RCC 7860 (cell line): ENCODE measurements at regions not wholly inside any gene's neighbourhood (a gene's known extent, or its start where the extent isn't known, plus 50 kb on each side); places are given as distances from the start of the nearest gene placed in this dataset.
"Not testable (repeated sequence)": the region's sequence is repeated elsewhere in the genome, so short reads cannot be mapped to it uniquely, and the experiment has no call there.

Experiments
- DNase-seq: peaks from one replicate; pipeline ENCODE4 v3.0.0-alpha.2; 2015; ENCODE audit warnings: low spot score
- FAIRE-seq: peaks from 2 replicates; lab custom pipeline; 2012; peaks lifted over from hg19 to GRCh38; lab: Jason Lieb, UNC

DNA sequence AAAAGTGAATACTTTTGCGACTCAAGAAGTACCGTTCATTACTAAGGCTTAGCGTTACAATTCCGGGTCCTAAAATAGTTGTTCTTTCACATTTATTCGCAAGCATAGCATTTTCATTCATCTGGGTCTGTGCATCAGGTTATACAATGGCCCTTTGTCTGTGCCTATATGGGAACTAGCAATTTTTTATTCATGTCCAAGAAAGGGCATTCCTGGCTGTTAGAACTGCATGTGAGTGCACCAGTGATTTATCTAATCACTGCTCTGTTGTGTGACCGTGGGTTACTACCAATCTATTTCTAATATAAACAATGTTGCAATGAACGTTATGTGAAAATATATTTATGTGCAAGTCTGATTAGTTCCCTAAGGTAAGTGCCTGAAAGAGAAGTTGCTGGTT, 63.8 kb downstream of the SPANXA1 start:
- not testable (repeated sequence) for DNase-seq, FAIRE-seq

DNA sequence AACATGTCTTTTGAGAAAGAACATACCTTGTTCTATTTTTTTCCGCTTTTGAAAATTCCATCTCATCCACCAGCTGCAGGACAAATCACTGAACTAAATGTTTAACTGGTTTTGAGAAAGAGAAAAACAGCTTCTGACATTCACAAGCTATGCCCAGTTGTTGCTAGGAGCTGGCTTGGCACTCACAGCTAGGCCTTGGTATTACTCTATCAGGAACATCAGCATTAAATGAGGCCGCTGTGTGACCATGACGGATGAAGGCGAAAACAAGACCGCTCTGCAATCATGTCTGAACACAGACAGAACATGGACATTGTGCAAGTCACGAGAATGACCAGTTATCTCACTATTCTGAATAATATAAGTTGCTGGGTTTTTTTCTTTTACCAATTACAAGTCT, 108.8 kb downstream of the SPANXA1 start:
- not testable (repeated sequence) for FAIRE-seq, DNase-seq

DNA sequence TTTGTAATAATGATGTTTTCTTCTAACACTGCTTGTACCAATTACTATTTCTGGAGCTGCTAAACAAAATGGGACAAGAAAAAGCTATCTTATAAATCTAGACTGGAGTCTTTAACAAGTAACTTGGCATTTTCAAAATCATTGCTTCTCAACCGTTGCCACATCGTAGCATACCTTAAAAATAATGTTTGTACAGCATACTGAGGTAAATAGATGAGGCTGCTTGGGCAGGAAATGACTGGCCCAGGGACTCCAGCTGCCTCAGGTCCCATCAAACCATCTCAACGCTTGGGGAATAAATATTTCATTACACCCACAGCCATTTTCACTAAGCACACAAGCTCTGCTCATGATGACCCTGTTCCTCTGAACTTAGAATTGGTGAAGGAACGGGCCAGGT, 115.1 kb downstream of the SPANXA1 start:
- FAIRE-seq = no peak
- DNase-seq = peak; percentile 6

DNA sequence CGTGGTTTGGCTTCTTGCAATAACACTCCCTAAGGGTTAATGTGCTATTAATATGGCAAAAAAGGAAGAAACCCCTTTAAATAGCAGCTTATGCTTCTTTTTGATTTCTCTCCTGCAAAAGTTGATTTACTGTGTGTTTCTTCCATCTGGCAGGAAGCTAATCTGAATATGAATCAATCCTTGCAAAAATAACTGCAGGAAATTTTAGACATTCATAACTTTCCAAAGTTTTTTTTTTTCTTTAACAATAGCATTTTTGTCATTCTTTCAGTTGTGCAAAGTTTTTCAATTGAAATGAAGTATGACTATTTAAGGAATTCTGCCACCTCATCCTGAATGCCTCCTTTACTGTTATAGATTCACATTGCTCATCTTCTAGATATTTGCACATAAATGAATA, 115.6 kb downstream of the SPANXA1 start:
- no peak for FAIRE-seq
- DNase-seq = peak; percentile 20

DNA sequence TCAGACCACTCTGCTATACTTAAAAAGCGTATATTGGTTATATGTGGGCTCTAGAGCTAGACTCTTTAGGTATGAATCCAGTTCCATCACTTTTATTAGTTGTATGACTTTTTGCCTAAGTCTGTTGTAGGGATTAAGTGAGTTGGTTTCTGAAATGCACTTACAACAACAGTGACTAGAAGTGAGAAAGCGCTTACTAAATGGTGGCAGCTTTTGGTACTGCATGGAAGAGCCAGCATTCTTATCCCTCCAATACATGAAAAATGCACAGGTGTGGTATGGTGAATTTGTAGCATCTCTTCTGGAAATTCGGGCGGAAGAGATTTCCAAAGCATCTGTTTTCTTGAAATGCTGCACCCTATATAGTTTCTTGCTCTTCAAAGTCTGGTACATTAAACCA, 117.1 kb downstream of the SPANXA1 start:
- FAIRE-seq (no peak), DNase-seq (no peak)

DNA sequence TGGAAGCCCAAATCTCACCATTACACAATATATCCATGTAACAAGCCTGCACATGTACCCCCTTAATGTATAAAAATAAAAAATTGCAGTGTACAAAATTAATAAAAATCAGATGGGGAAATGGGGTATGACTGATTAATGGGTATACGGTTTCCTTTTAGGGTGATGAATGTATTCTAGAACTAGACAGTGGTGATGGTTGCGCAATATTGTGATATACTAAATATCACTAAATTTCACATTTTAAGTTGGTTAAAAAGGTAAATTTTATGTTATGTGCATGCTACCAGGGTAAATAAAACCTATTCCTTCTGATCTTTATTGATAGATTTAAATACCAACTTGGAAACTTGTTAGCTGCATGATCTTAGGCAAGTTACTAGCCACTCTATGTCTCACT, 129.4 kb downstream of the SPANXA1 start:
- DNase-seq (no peak), FAIRE-seq (no peak)

DNA sequence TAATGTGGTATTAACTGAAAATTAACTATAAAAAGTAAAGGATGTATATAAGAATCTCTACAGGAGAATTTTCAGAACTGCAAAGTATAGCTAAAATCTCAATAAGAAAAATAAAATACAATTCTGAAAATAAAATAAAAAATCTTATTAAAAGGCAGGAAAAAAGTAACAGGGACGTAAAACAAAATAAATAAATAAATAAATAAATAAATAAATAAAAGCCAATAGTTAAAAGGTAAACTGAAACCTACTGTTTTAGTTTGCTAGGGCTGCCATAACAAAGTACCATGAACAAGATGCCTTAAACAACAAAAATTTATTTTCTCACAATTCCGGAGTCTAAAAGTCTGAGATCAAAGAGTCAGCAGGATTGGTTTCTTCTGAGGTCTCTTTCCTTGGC, 140.6 kb downstream of the SPANXA1 start:
- DNase-seq = no peak
- FAIRE-seq = no peak

DNA sequence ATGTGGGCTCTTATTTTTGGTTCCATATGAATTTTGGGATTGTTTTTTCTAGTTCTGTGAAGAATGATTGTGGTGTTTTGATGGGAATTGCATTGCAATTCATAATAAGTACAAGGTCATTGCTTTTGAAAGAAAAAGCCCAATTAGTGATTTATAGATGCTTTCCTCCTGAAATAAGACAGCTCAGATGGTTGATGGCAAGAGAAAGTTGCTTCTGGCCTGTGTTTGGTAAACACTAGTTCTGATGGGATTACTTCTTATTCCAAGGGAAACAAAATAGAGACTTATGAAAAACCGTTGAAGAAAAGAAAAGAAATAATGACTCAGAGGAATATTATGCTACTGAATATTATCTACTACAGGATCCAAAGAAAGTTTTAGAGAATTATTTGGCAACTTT, 144.9 kb downstream of the SPANXA1 start:
- DNase-seq = no peak

DNA sequence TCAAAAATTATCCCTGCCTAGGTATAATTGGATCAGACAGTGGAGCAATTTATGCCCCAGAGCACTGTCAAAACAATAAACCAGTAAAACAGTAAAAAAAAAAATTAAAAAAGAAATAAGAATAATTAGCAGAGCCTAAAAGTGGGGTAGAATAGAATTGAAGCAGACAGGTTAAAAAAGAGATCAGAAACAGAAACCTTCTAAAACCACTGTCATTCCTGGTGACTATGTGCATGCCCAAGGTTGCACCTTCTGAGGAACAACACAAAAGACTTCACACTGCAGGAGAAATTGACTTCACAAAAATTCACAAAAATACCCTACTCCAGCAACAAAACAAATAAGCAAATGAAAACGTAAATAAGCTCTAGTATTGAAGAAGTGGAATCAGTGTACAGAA, 168.6 kb downstream of the SPANXA1 start:
- no peak for FAIRE-seq
- DNase-seq = no peak

More for the DNA sequence above, 144.9 kb downstream of the SPANXA1 start:
- no peak for FAIRE-seq

DNA sequence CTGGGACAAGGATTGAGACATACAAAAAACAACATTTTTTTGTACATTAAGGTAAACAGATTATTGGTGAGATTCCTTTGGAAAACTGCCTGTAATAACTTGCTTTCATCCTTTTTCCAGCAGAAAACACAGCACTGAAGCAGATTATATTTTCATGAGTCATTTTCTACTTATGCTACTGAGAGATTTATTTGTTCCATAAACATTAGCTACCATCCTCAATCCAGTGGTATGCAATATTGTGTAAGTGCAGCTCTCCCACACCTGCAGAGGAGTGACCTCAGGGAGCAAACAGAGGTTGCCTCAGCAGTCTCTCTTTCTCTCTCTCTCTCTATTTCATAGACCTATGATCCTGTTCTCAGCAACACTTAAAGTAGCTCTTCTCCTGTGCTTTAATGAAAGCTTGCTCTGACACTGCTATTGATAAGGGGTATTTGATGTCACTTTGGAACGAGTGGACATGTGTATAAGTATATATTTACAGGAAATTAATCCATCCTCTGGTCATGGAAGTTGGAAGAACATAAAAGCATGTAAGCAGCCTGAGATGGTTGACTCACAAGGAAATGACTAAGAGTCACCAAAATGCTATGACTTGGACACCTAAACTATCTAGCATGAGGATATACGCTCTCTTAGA, 163.7 kb upstream of the SPANXC start:
- FAIRE-seq (no peak), DNase-seq (peak; percentile 27)

DNA sequence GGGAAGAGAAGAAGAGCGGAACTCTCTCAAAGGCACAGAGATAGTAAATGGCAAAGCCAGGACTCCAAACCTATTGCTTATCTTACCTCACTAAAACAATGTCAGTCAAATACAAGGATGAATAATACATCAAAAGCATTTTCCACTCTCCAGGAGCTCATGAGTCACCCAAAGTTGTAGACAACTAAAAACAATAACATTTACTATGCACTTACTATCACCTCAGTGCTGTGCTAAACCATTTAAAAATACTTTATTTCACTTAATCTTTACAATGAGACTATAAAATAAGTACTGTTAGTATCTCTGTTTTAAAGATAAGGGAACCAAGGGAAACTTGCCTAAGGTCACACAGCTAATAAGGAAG, 163.2 kb upstream of the SPANXC start:
- no peak for DNase-seq
- FAIRE-seq = no peak

DNA sequence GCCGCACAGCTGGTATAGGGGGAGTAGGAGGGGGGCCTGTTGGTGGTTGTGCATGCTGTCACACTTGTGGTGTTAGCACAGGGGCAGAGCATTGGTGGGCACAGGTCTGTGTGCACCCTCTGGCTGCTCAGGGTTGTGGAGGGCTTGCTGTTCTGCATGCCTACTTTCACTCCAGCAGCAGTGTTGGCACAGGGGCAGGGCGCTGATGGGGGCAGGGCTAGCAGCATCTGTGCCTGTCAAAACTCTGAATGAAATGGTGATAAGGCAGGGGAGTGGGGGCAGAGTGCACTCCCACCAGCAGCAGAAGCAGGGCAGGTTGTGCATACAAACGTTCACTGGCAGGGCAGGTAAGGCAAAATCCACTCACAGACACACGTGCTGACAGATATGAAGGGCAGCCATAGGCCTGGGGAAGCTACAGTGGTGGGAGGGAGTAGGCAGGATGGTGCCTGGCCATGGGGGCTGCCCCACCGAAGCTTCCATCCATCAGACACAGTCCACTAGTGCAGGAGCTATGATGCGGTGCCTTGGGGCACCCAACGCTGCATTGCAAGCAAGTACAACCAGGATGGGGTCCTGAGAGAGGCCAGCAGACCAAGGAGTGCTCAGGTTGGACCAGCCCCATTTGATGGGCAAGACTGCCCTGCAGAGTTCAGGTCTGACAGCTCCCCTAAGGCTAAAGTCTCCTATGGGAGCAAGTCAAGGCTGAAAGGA, 160.7 kb upstream of the SPANXC start:
- DNase-seq = no peak
- FAIRE-seq = no peak

DNA sequence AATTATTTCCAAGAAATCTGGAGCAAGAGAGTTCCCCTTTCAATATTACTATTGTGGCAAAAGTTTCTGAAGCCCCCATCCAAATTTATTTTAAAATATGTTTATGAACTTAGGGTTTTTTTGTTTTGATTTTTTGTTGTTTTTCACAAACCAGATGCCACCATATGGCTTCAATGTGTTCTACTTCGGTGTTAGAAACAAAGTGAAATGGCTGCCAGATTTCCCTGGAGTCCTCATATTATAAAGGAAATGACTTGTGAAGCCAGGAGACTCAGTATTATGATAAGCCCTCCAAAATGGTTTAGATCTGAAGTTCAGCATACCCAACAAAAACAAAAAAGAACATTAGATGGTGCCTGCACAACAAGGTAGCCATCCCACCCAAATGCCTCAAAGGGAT, 154.2 kb upstream of the SPANXC start:
- DNase-seq (no peak), FAIRE-seq (no peak)

DNA sequence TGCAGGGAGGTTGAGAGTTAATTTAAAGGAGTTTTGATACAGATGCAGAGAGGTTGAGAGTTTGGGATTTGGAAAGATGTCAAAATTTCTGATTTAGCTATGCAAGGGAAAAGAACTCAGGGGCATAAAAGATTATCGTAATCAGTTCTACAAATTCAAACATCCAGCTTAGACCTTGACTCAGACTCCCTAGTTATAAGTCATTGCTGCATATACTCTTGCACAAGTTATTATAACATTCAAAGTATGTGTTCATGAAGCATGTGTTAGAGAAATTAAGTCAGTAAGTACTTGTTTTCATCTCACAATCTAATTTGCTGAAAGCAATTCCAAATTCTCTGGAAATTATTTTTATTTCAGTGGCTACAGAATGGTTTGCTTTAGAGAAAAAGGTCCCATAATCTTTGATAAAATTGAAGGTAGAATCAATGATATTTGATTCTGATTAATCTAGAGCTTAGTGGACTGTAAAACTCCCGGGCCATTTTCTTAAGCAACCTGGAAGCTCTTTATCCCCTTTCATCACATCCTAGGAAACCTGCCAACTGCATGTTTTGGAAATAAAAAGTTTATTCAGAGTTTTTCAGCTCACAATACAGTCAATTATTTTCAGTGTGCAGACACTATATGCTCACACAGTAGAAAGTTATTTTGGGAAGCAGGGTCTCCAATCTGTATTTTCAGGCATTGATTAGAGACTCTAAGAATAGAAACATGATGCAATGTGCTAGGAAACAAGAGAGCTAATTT, 132.9 kb upstream of the SPANXC start:
- no peak for FAIRE-seq
- no peak for DNase-seq

DNA sequence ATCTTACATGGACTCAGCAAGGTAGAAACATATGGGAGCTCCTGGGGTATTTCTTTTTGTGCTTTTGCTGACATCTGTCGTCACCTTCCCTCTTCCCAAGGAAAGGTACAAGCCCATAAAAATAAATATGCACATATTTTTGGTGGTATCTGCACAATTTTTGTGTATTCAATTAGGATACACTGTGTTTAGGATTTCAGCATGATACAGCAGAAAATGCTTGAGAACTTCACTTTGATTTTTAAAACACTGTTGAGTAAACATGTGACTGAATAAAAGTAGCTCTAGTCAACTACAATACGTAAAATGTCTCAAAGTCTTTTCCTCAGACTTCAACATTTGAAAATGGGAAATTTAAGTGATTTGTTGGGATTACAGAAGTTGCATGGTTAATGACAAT, 99.4 kb upstream of the SPANXC start:
- FAIRE-seq (no peak), DNase-seq (no peak)

DNA sequence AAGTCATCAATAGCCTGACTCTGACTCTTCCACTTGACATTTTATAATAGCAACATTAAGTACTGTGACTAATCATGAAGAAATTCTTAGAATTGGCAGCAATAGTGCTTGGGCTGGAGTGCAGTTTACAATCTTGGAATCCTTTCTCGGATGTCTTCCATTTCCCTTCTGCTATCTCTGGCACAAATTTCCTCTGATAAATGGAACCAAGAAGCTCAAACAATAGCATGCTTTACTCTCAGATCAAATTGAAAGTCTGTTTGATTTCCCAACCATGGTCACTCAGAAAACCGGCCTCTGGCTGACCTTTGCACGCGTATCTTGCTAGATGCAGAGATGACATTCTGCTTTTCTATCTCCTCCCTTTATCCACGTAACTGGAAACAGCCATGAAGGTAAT, 99.0 kb upstream of the SPANXC start:
- FAIRE-seq (no peak), DNase-seq (no peak)

DNA sequence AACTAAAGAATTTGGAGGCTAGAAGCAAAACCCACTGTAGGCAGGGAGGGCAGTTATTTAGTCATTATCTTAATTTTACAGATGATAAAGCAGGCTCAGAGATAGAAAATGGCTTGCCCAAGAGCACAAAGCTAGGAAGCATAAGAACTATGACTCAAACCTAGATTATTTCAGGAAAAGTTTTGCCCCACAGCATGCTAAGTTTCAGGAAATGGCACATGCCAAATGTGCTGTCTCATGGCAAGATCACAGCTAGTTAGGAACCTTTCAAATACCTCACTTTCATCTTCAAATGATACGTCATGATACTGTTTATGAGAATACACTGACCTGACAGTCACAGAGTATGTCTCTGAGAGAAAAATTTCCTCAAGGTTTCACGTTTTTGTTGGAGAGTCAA, 78.5 kb upstream of the SPANXC start:
- DNase-seq (no peak), FAIRE-seq (no peak)

DNA sequence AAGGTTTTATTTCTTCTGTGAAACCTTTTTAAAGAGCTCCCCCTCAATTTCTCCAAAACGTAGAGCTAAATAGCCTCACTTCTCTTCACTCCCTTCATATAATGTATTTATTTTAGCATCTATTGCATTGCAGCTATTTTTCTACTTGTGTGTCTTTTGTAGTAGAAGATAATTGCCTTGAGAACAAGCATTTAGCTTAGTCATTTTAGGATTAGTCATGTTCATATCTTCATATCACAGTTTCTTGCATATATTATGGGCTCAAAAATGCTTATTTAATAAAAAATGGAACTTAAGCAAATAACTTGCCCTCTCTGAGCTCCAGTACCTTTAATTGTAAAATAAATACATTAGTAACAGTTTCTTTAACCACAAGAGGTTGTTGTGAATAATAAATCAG, 72.1 kb upstream of the SPANXC start:
- DNase-seq = no peak
- FAIRE-seq = no peak

DNA sequence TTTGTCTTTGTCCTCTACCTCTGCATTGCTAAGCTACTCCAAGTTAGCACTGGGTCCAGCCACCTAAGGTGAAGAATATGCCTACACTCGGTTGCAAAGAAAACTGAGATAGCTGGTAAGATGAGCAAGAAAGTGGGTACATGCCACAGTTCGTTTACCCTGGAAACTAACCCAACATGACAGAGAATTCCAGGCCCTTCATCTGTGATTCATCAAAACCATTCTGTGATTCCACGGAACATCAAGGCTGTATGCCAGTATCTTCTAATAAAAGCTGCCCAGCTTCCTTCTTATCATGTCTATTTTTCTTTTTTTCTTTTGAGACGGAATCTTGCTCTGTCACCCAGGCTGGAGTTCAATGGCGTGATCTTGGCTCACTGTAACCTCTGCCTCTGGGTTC, 58.7 kb upstream of the SPANXC start:
- FAIRE-seq (no peak), DNase-seq (no peak)
